Central memory CD8-positive, alpha-beta T cell (primary cell): ENCODE measurements at regions not wholly inside any gene's neighbourhood (a gene's known extent, or its start where the extent isn't known, plus 50 kb on each side); places are given as distances from the start of the nearest gene placed in this dataset.

ENCODE experiments used
- ATAC-seq: fragments of 150-1000 bp; cut with Tn5 transposase; replicated peaks from 2 replicates; pipeline ENCODE4 v1.10.0; 2022; ENCODE audit warnings: mild to moderate bottlenecking, moderate FRiP score, moderate number of reproducible peaks; ENCODE audit not compliant: poor library complexity, severe bottlenecking; ENCODE audit errors: extremely low read depth
- DNase-seq, 2 donors: peaks; one replicate each; pipeline ENCODE4 v3.0.0; 2021; ENCODE audit warnings: low spot score in 2 of 2
- H3K27ac Mint-ChIP-seq: one replicate; pipeline ENCODE4 v1.8.0; 2022; ENCODE audit warnings: low read depth, mild to moderate bottlenecking, moderate library complexity, mixed read lengths
- H3K27me3 Mint-ChIP-seq: one replicate; pipeline ENCODE4 v1.8.0; 2022; ENCODE audit warnings: mixed read lengths
- H3K36me3 Mint-ChIP-seq: one replicate; pipeline ENCODE4 v1.8.0; 2022; ENCODE audit warnings: mild to moderate bottlenecking, moderate library complexity, mixed read lengths; ENCODE audit not compliant: insufficient read depth
- H3K4me1 Mint-ChIP-seq: one replicate; pipeline ENCODE4 v1.8.0; 2022; ENCODE audit warnings: mixed read lengths
- H3K4me3 Mint-ChIP-seq: one replicate; pipeline ENCODE4 v1.8.0; 2022; ENCODE audit warnings: mild to moderate bottlenecking, moderate library complexity, mixed read lengths
- H3K9me3 Mint-ChIP-seq: one replicate; pipeline ENCODE4 v1.8.0; 2022; ENCODE audit warnings: mixed read lengths

DNA sequence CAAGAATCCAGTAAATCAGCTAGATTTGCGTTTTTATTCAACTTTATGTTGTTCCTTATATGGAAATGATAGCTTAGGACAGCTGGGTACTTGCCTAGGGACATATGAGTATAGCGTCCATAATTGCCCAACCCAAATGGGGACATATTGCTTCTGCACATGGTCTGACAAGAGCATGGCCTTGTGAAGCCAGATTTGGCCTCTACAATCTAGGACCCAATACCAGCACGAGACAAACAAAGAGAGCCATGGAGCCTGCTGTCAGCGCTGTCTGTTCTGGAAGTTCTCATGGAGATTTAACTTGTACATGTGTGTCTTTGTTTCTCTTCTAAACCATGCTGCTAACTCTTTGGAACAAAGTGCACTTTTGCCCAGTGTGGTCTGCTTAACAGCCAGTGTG, 240.0 kb upstream of the CAMK1G start:
- Mint-ChIP-seq H3K4me3 (no peak overlapping the region), H3K4me1 (no peaks in the 10 kb centered on the region), H3K36me3 (no peaks in the 10 kb centered on the region), H3K27me3 (peaks cover 16% of the 10 kb centered on the region), H3K9me3 (no peaks in the 10 kb centered on the region), H3K27ac (no peak overlapping the region)
- ATAC-seq (no peak), DNase-seq (no peak)

GRCh38 chr1:209344156-209344555, 239.4 kb upstream of the CAMK1G start:
- DNase-seq (no peak), ATAC-seq (no peak)
- Mint-ChIP-seq H3K27ac (no peak overlapping the region), H3K9me3 (no peaks in the 10 kb centered on the region), H3K4me3 (no peak overlapping the region), H3K27me3 (peaks cover 23% of the 10 kb centered on the region), H3K4me1 (no peaks in the 10 kb centered on the region), H3K36me3 (no peaks in the 10 kb centered on the region)

DNA sequence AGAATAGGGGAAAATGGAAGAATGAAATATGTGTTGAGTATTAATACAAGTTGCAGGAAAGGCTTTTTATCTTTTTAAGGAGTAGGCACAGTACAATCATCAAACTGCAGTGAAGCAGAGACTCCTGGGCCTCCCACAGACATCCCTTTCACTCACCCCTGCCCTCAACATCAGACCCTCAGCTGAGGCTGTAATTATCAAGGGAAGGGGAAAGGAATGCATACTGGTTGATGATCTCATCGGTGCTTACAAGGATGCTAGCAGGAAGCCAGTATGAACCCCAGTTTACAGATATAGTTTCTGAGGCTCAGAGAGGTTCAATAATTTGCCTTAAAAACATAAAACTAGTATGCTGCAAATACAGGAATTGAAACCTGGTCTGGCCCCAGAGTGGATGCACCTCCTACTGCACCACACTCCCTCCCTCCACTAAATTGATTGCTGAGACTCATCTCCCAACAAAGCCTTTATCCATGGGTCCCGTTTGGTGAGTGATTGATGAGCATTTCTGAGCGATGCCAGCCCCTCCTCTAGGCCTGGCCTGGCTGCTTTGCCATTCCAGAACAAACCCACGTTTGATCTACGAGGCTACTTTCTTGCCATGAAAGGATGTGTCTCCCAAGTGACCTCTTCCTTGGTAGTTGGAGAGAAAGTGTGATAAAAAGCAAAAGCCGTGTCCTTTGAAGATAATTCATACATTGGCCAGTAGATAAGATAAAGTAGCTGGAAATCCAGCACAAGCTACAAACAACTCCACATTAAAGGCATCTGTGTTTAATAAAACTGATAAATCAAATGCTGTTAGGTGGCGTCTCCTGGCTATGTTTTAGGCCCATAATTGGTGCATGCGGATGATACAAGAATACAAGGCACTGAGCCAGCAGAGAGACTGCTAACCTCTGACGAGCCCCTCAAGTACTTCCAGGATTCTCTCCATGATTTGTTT, 233.9 kb upstream of the CAMK1G start:
- H3K36me3 Mint-ChIP-seq = peaks cover 2% of the 10 kb centered on the region
- no peaks in the 10 kb centered on the region for H3K4me1 Mint-ChIP-seq
- no peak for DNase-seq
- no peaks in the 10 kb centered on the region for H3K9me3 Mint-ChIP-seq
- H3K4me3 Mint-ChIP-seq = no peak overlapping the region
- H3K27me3 Mint-ChIP-seq = peaks cover 32% of the 10 kb centered on the region
- H3K27ac Mint-ChIP-seq = no peak overlapping the region
- ATAC-seq = no peak

DNA sequence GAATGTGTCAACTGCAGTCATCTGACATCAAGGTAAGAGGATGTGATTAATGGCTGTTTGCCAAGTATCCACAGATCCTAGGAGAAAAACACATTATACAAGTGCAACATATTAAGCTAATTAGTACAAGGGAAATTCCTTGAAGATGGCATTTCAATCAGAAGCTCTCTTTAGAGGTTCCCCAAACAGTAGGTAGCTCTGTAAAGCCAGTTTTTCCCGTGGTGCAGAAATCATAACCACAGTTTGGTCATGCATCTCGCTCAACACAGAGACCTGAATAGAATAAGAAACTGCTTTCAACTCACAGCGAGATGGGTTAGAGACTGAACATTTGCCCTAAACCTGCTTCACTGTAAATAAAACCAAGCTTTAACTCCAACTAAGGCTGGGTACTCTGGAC, 230.5 kb upstream of the CAMK1G start:
- no peak overlapping the region for H3K27ac Mint-ChIP-seq
- no peaks in the 10 kb centered on the region for H3K9me3 Mint-ChIP-seq
- H3K4me1 Mint-ChIP-seq = no peaks in the 10 kb centered on the region
- no peak for ATAC-seq
- peaks cover 2% of the 10 kb centered on the region for H3K36me3 Mint-ChIP-seq
- peaks cover 41% of the 10 kb centered on the region for H3K27me3 Mint-ChIP-seq
- DNase-seq = no peak
- H3K4me3 Mint-ChIP-seq = no peak overlapping the region

GRCh38 chr1:209354111-209354839, 229.2 kb upstream of the CAMK1G start:
- Mint-ChIP-seq H3K4me3 (no peak overlapping the region), H3K27ac (no peak overlapping the region), H3K36me3 (peaks cover 2% of the 10 kb centered on the region), H3K27me3 (peaks cover 29% of the 10 kb centered on the region), H3K4me1 (no peaks in the 10 kb centered on the region), H3K9me3 (no peaks in the 10 kb centered on the region)
- no peak for DNase-seq
- no peak for ATAC-seq

- ATAC-seq = no peak
- Mint-ChIP-seq H3K9me3 (no peaks in the 10 kb centered on the region), H3K4me1 (no peaks in the 10 kb centered on the region), H3K4me3 (no peak overlapping the region), H3K27ac (no peak overlapping the region), H3K36me3 (peaks cover 2% of the 10 kb centered on the region), H3K27me3 (peaks cover 27% of the 10 kb centered on the region)
- DNase-seq = no peak
Observed at GRCh38 chr1:209354840-209355165, 228.7 kb upstream of the CAMK1G start.

- peaks cover 27% of the 10 kb centered on the region for H3K27me3 Mint-ChIP-seq
- H3K4me1 Mint-ChIP-seq = no peaks in the 10 kb centered on the region
- no peak overlapping the region for H3K4me3 Mint-ChIP-seq
- ATAC-seq = no peak
- no peak for DNase-seq
- H3K36me3 Mint-ChIP-seq = peaks cover 1% of the 10 kb centered on the region
- H3K27ac Mint-ChIP-seq = no peak overlapping the region
- no peaks in the 10 kb centered on the region for H3K9me3 Mint-ChIP-seq
Observed at GRCh38 chr1:209355415-209355814, 228.1 kb upstream of the CAMK1G start.

- peaks cover 24% of the 10 kb centered on the region for H3K27me3 Mint-ChIP-seq
- H3K4me3 Mint-ChIP-seq = no peak overlapping the region
- no peaks in the 10 kb centered on the region for H3K9me3 Mint-ChIP-seq
- no peaks in the 10 kb centered on the region for H3K4me1 Mint-ChIP-seq
- H3K36me3 Mint-ChIP-seq = no peaks in the 10 kb centered on the region
- ATAC-seq (no peak), DNase-seq (no peak)
- H3K27ac Mint-ChIP-seq = no peak overlapping the region
Observed at GRCh38 chr1:209356976-209357377, 226.5 kb upstream of the CAMK1G start.

DNA sequence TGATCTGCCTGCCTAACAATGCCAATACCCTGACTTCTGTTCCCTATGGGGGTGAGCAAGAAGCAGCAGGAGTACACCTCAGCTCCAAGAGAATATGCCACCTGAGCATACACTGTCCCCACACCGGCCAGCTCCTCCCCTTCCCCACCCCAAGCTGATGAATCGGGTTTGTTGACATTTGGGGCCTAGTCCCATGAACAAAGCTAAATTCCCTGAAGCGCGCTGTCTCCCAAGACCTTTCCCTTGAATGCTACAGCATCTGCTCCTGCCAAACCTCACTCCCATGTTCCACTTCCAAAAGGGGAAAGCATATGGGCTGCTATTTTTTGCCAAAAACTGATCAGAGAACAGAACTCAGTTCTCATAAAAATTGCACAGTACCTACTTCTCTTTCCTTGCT, 220.4 kb upstream of the CAMK1G start:
- no peak for ATAC-seq
- DNase-seq = no peak
- H3K27me3 Mint-ChIP-seq = peaks cover 57% of the 10 kb centered on the region
- no peaks in the 10 kb centered on the region for H3K4me1 Mint-ChIP-seq
- H3K36me3 Mint-ChIP-seq = no peaks in the 10 kb centered on the region
- no peak overlapping the region for H3K4me3 Mint-ChIP-seq
- no peaks in the 10 kb centered on the region for H3K9me3 Mint-ChIP-seq
- H3K27ac Mint-ChIP-seq = no peak overlapping the region

DNA sequence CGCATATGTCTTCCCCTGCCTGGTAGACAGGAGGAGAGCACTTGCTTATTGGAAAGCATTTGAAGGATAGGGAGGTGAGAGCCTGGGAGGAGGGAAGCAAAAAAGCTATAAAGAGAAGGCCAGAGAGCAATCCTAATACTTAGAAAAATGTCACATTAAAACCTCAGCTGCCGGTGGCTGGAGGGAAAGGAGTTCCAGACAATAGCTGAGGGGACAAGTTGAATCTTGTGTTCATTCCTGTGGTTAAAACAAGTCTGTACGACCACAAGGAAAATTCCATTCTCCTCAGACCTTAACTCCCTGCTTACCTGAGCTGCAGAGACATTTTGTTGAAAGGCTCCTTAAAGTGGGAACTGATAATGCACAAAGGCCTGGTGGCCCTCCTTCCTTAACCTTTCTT, 218.8 kb upstream of the CAMK1G start:
- Mint-ChIP-seq H3K4me3 (no peak overlapping the region), H3K4me1 (no peaks in the 10 kb centered on the region), H3K36me3 (no peaks in the 10 kb centered on the region), H3K27ac (no peak overlapping the region), H3K27me3 (peaks cover 59% of the 10 kb centered on the region), H3K9me3 (no peaks in the 10 kb centered on the region)
- DNase-seq = no peak
- no peak for ATAC-seq

DNA sequence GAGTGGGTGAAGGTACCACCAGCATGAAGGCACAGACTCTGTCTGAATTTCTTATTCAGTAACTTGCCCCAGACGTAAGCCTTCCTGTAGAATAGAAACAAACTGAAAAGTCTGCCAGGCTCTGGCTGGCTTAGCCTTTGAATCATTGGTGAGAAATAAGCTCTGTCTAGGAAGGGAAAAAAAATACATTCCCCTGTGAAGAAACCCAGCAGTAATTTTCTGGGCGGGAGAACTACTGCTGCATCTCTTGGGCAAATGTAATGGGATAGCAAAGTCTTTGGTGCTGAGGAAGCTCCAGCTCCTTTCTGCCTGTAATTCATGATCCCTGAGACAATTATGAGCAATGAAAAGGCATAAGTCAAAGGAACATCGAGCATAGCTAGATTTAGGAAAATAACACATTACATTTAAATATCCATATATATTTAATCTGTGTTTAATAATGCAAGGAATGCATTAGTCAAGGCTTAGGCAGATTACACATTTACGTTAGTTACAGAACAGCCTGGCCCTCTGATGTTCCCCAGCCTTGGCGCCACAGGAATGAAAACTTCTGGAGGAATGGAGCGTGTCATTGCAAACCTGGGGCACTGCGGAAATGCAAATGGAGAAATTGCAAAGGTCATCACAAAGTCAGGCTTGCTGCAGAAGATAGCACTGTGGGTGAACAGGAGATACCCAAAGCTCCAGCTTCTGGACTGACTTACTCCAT, 216.3 kb upstream of the CAMK1G start:
- DNase-seq = no peak
- Mint-ChIP-seq H3K27ac (no peak overlapping the region), H3K27me3 (peaks cover 57% of the 10 kb centered on the region), H3K9me3 (no peaks in the 10 kb centered on the region), H3K4me1 (no peaks in the 10 kb centered on the region), H3K36me3 (no peaks in the 10 kb centered on the region), H3K4me3 (no peak overlapping the region)
- ATAC-seq = no peak

GRCh38 chr1:209368864-209369598, 214.5 kb upstream of the CAMK1G start:
- no peaks in the 10 kb centered on the region for H3K4me1 Mint-ChIP-seq
- ATAC-seq (no peak), DNase-seq (no peak)
- H3K4me3 Mint-ChIP-seq = no peak overlapping the region
- H3K9me3 Mint-ChIP-seq = no peaks in the 10 kb centered on the region
- peaks cover 65% of the 10 kb centered on the region for H3K27me3 Mint-ChIP-seq
- H3K27ac Mint-ChIP-seq = no peak overlapping the region
- H3K36me3 Mint-ChIP-seq = no peaks in the 10 kb centered on the region
